GM12878 (cell line): ENCODE measurements at regions not wholly inside any gene's neighbourhood (a gene's known extent, or its start where the extent isn't known, plus 50 kb on each side); places are given as distances from the start of the nearest gene placed in this dataset.

Experiments
- ATAC-seq: fragments of 200-7000 bp; cut with Tn5 transposase; 3 replicates; pipeline ENCODE4 v1.9.1; 2020; ENCODE audit warnings: mild to moderate bottlenecking, moderate library complexity
- BruUV-seq: library from RNA; stranded (reverse); fragments of 400-500 nt; replicated peaks from 2 replicates; lab custom pipeline; 2021; lab: Mats Ljungman, UMichigan
- CTCF ChIA-PET: fragments of 300-600 bp; sonication (Branson Sonifier 250); formaldehyde crosslinking; extraction: SDS; loops from one replicate; lab custom pipeline; 2021; ENCODE audit warnings: inconsistent platforms; lab: Yijun Ruan, JAX
- POLR2A ChIA-PET: fragments of 350-600 bp; formaldehyde crosslinking; extraction: SDS; loops from one replicate; lab custom pipeline; 2021; ENCODE audit warnings: inconsistent platforms; lab: Charles Lee
- RAD21 ChIA-PET: fragments of 300-600 bp; sonication (Branson Sonifier 250); formaldehyde crosslinking; loops from one replicate; lab custom pipeline; 2023; ENCODE audit warnings: antibody characterized with exemption; ENCODE audit not compliant: unreplicated experiment; lab: Charles Lee
- SMC1A ChIA-PET: fragments of 300-600 bp; sonication (Branson Sonifier 250); formaldehyde crosslinking; loops from one replicate; lab custom pipeline; 2023; ENCODE audit not compliant: unreplicated experiment, uncharacterized antibody; lab: Charles Lee
- DNase-seq: peaks from one replicate; pipeline ENCODE4 v3.0.0-alpha.2; 2011; ENCODE audit warnings: low read depth, low spot score
- FAIRE-seq: peaks from 3 replicates; lab custom pipeline; 2011; peaks lifted over from hg19 to GRCh38; lab: Jason Lieb, UNC
- H2AFZ ChIP-seq: 2 replicates; pipeline ENCODE4 v1.6.0; 2011; ENCODE audit warnings: low read depth, low read length, control low read depth; ENCODE audit not compliant: control insufficient read depth
- H3K27ac ChIP-seq: 2 replicates; pipeline ENCODE4 v1.5.1; 2011; ENCODE audit warnings: control low read depth; ENCODE audit not compliant: control insufficient read depth, insufficient read depth
- H3K27me3 ChIP-seq, 2 experiments: replicated peaks in 1 of 2; 2 replicates each; pipeline versions ENCODE4 v1.6.0 to v1.6.1; 2011; ENCODE audit warnings: low read length in 1 of 2; ENCODE audit not compliant: control insufficient read depth in 2 of 2, insufficient read depth in 2 of 2
- H3K36me3 ChIP-seq, 2 experiments: 2 replicates each; pipeline ENCODE4 v1.5.1; 2011; ENCODE audit warnings: low read length in 1 of 2; ENCODE audit not compliant: control insufficient read depth in 2 of 2, insufficient read depth in 2 of 2
- H3K4me1 ChIP-seq: 2 replicates; pipeline ENCODE4 v1.6.1; 2011; ENCODE audit warnings: mild to moderate bottlenecking, low read length, moderate library complexity, mixed read lengths; ENCODE audit not compliant: control insufficient read depth, insufficient read depth
- H3K4me2 ChIP-seq: 2 replicates; pipeline ENCODE4 v1.6.0; 2011; ENCODE audit warnings: control low read depth; ENCODE audit not compliant: control insufficient read depth, insufficient read depth
- H3K4me3 ChIP-seq: fragments of 200-600 bp; sonication (generic); 2 replicates; pipeline ENCODE4 v1.5.1; 2016
- H3K79me2 ChIP-seq: 2 replicates; pipeline ENCODE4 v1.6.0; 2011; ENCODE audit warnings: low read length; ENCODE audit not compliant: control insufficient read depth, insufficient read depth
- H3K9ac ChIP-seq: 2 replicates; pipeline ENCODE4 v1.8.0; 2011; ENCODE audit warnings: low read length, control low read depth, mixed read lengths; ENCODE audit not compliant: control insufficient read depth, insufficient read depth
- H3K9me3 ChIP-seq: replicated peaks from 3 replicates; pipeline ENCODE4 v1.5.1; 2011; ENCODE audit warnings: mild to moderate bottlenecking, low read length; ENCODE audit not compliant: control insufficient read depth, insufficient read depth
- H4K20me1 ChIP-seq: 2 replicates; pipeline ENCODE4 v1.6.0; 2011; ENCODE audit not compliant: control insufficient read depth, insufficient read depth
- ATF3 ChIP-seq: IDR thresholded peaks from 2 replicates; pipeline ENCODE4 v1.6.1; 2011; ENCODE audit warnings: low read depth, mild to moderate bottlenecking, low read length, moderate library complexity, borderline replicate concordance; ENCODE audit errors: extremely low read depth
- BCL11A ChIP-seq: IDR thresholded peaks from 2 replicates; pipeline ENCODE4 v1.6.1; 2011; ENCODE audit warnings: low read depth, low read length
- BMI1 ChIP-seq: fragments of 450-650 bp; IDR thresholded peaks from 2 replicates; pipeline ENCODE4 v1.6.1; 2016; ENCODE audit warnings: mild to moderate bottlenecking, moderate library complexity, borderline replicate concordance
- CHD4 ChIP-seq: fragments of 200-600 bp; sonication (generic); IDR thresholded peaks from 2 replicates; pipeline ENCODE4 v1.6.1; 2016; ENCODE audit warnings: mild to moderate bottlenecking
- E2F4 ChIP-seq: IDR thresholded peaks from 2 replicates; pipeline ENCODE4 v1.6.1; 2012; ENCODE audit warnings: low read depth, low read length, improper control_type of control experiment
- E2F8 ChIP-seq: fragments of 450-650 bp; IDR thresholded peaks from 2 replicates; pipeline ENCODE4 v1.6.1; 2018; ENCODE audit warnings: mild to moderate bottlenecking, low read depth, moderate library complexity; ENCODE audit not compliant: partially characterized antibody
- IKZF1 ChIP-seq: fragments of 450-650 bp; conservative IDR thresholded peaks from 2 replicates; pipeline ENCODE4 v1.6.1; 2017; ENCODE audit warnings: antibody characterized with exemption, mild to moderate bottlenecking
- IKZF2 ChIP-seq, 2 experiments: fragments of 450-650 bp; IDR thresholded peaks; 2 replicates each; pipeline ENCODE4 v1.6.1; 2017; ENCODE audit warnings: mild to moderate bottlenecking in 2 of 2, moderate library complexity in 2 of 2
- MXI1 ChIP-seq: fragments of 150-350 bp; IDR thresholded peaks from 2 replicates; pipeline ENCODE4 v1.6.1; 2011; ENCODE audit warnings: low read depth, mild to moderate bottlenecking, inconsistent platforms, low read length, improper control_type of control experiment
- NBN ChIP-seq: fragments of 450-650 bp; IDR thresholded peaks from 2 replicates; pipeline ENCODE4 v1.6.1; 2016
- RB1 ChIP-seq: fragments of 450-650 bp; formaldehyde crosslinking; IDR thresholded peaks from 2 replicates; pipeline ENCODE4 v1.6.1; 2017; ENCODE audit warnings: mild to moderate bottlenecking, borderline replicate concordance
- RELA ChIP-seq: fragments of 450-650 bp; IDR thresholded peaks from 2 replicates; pipeline ENCODE4 v1.8.0; 2014; ENCODE audit warnings: borderline replicate concordance; ENCODE audit not compliant: partially characterized antibody
- SMARCA5 ChIP-seq: fragments of 450-650 bp; IDR thresholded peaks from 2 replicates; pipeline ENCODE4 v1.6.1; 2017; ENCODE audit warnings: mild to moderate bottlenecking
- WRNIP1 ChIP-seq: IDR thresholded peaks from 2 replicates; pipeline ENCODE4 v1.6.1; 2011; ENCODE audit warnings: low read depth, low read length, improper control_type of control experiment, borderline replicate concordance
- WGBS: methylation state at CpG from one replicate; pipeline ENCODE4 v1.1.6; 2016; ENCODE audit warnings: low lambda C conversion rate; ENCODE audit not compliant: insufficient replicate concordance, insufficient coverage; ENCODE audit errors: missing lambda C conversion rate; 5-methylcytosine and 5-hydroxymethylcytosine counted together
- in situ Hi-C: fragments of 300-500 bp; cut with MboI; formaldehyde crosslinking; loops from 9 replicates; pipeline ENCODE4 v1.14.3; 2018; ENCODE audit warnings: mixed read lengths
- intact Hi-C: fragments of 100-400 bp; cut with micrococcal nuclease; formaldehyde crosslinking; loops from one replicate; pipeline ENCODE4 v1.14.2; 2022; ENCODE audit not compliant: unreplicated experiment
- TF ChIP-seq, protein P1 (sequence below): fragments of 450-650 bp; formaldehyde crosslinking; IDR thresholded peaks from 2 replicates; pipeline ENCODE4 v1.5.0; 2022; ENCODE audit warnings: mild to moderate bottlenecking, missing genetic modification characterization

DNA sequence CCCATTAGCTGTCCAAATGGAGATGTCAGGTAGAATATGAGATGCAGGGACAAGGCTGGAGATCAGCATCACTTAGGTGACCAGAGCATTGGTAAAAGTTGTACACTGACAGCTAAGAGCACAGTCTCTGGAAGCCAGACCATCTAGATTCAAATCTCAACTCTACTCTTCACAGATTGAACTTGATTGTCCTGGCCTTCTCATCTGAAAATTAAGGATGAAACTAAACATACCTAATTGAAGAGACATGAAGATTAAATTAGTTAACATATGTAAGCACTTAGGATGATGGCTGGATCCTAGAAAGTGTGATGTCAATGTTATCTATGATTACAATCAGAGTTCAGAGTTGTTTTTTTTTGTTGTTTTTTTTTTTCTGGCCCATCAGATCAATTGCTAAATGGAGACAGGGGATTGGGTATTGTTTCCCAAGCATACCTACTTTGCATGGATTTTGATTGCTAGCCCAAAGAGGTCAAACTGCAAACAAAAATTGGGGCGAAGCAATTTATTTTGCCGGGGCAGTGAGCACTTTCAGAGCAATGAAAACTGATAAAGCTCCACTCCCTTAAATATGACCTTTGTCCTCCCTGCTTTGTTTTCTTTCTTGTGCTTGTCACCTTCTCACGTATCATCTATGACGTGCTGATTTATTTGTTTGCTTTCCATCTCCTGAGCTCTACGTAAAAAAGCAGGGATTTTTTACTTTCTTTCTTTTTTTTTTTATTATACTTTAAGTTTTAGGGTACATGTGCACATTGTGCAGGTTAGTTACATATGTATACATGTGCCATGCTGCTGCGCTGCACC is 217.6 kb upstream of the CPHXL start (continued):
- no peak for TF ChIP-seq RB1
- TF ChIP-seq, all 136 proteins: peak for 0

- no peak overlapping the region for H3K4me3 ChIP-seq
- no peak for DNase-seq
- no TSS peak for BruUV-seq
- no peaks in the 10 kb centered on the region for H3K36me3 ChIP-seq
- H4K20me1 ChIP-seq, result no peaks in the 10 kb centered on the region
- in situ Hi-C loops, result no loop called here
- no peaks in the 10 kb centered on the region for H3K9me3 ChIP-seq
- ChIA-PET POLR2A (no interaction called here), RAD21 (no interaction called here), CTCF (no interaction called here), SMC1A (no interaction called here)
- ATAC-seq, result no peak
- H3K4me1 ChIP-seq, result no peaks in the 10 kb centered on the region
- 30% methylated on average over 8 of the region's 8 CpGs for WGBS
- intact Hi-C loops, result no loop called here
- no peak overlapping the region for H3K9ac ChIP-seq
- FAIRE-seq, result no peak
- H3K4me2 ChIP-seq, result no peak overlapping the region
- no peaks in the 10 kb centered on the region for H3K27me3 ChIP-seq
- H3K27ac ChIP-seq, result no peak overlapping the region
- H2AFZ ChIP-seq, result no peak overlapping the region
- H3K79me2 ChIP-seq, result no peaks in the 10 kb centered on the region
- TF ChIP-seq BCL11A (no peak), E2F8 (no peak), CHD4 (no peak), IKZF1 (no peak), MXI1 (no peak), RELA (no peak), WRNIP1 (no peak), E2F4 (no peak), BMI1 (no peak), NBN (no peak), IKZF2 (IDR thresholded peaks at IDR 0.05) (no peak), SMARCA5 (no peak), ATF3 (no peak)
- TF ChIP-seq, protein P1, sequence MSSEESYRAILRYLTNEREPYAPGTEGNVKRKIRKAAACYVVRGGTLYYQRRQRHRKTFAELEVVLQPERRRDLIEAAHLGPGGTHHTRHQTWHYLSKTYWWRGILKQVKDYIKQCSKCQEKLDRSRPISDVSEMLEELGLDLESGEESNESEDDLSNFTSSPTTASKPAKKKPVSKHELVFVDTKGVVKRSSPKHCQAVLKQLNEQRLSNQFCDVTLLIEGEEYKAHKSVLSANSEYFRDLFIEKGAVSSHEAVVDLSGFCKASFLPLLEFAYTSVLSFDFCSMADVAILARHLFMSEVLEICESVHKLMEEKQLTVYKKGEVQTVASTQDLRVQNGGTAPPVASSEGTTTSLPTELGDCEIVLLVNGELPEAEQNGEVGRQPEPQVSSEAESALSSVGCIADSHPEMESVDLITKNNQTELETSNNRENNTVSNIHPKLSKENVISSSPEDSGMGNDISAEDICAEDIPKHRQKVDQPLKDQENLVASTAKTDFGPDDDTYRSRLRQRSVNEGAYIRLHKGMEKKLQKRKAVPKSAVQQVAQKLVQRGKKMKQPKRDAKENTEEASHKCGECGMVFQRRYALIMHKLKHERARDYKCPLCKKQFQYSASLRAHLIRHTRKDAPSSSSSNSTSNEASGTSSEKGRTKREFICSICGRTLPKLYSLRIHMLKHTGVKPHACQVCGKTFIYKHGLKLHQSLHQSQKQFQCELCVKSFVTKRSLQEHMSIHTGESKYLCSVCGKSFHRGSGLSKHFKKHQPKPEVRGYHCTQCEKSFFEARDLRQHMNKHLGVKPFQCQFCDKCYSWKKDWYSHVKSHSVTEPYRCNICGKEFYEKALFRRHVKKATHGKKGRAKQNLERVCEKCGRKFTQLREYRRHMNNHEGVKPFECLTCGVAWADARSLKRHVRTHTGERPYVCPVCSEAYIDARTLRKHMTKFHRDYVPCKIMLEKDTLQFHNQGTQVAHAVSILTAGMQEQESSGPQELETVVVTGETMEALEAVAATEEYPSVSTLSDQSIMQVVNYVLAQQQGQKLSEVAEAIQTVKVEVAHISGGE (CRISPR knock-in tag), result no peak
These were observed 219.7 kb upstream of the CPHXL start for GRCh38 chr16:75945916-75946457.
